DND-41 (cell line): ENCODE measurements at regions not wholly inside any gene's neighbourhood (a gene's known extent, or its start where the extent isn't known, plus 50 kb on each side); places are given as distances from the start of the nearest gene placed in this dataset.

ENCODE experiments used
- ATAC-seq: fragments of 200-7000 bp; cut with Tn5 transposase; 3 replicates; pipeline ENCODE4 v1.9.1; 2021; ENCODE audit warnings: low read depth; ENCODE audit not compliant: insufficient read depth
- DNase-seq: peaks from one replicate; pipeline ENCODE4 v3.0.0-alpha.2; 2020
- H2AFZ ChIP-seq: 2 replicates; pipeline ENCODE4 v1.6.0; 2012; ENCODE audit warnings: low read depth, low read length
- H3K27ac ChIP-seq: 2 replicates; pipeline ENCODE4 v1.5.1; 2012; ENCODE audit warnings: low read length, inconsistent platforms
- H3K27me3 ChIP-seq: fragments of 200-600 bp; sonication (generic); 2 replicates; pipeline ENCODE4 v1.6.0; 2012; ENCODE audit warnings: low read length, mild to moderate bottlenecking, inconsistent platforms; ENCODE audit not compliant: insufficient read depth, poor library complexity
- H3K36me3 ChIP-seq: 2 replicates; pipeline ENCODE4 v1.5.1; 2012; ENCODE audit warnings: low read length, inconsistent platforms; ENCODE audit not compliant: insufficient read depth
- H3K4me1 ChIP-seq: 2 replicates; pipeline ENCODE4 v1.5.1; 2012; ENCODE audit warnings: mild to moderate bottlenecking, low read length; ENCODE audit not compliant: insufficient read depth
- H3K4me2 ChIP-seq: 2 replicates; pipeline ENCODE4 v1.6.0; 2012; ENCODE audit warnings: mild to moderate bottlenecking, moderate library complexity, low read length, inconsistent platforms; ENCODE audit not compliant: insufficient read depth
- H3K4me3 ChIP-seq, 2 experiments: fragments of 200-600 bp in 1 of 2; shearing (Covaris generic) in 1 of 2; 2 replicates each; pipeline ENCODE4 v1.5.1; 2012 to 2016; ENCODE audit warnings: inconsistent platforms in 2 of 2, low read length in 2 of 2, mild to moderate bottlenecking in 2 of 2, low read depth in 1 of 2, moderate library complexity in 1 of 2
- H3K79me2 ChIP-seq: 2 replicates; pipeline ENCODE4 v1.6.0; 2012; ENCODE audit warnings: low read length, inconsistent platforms; ENCODE audit not compliant: insufficient read depth
- H3K9ac ChIP-seq: 2 replicates; pipeline ENCODE4 v1.6.0; 2012; ENCODE audit warnings: low read depth, mild to moderate bottlenecking, inconsistent platforms, low read length, moderate library complexity
- H3K9me3 ChIP-seq: 2 replicates; pipeline ENCODE4 v1.5.1; 2012; ENCODE audit warnings: low read length, moderate library complexity, mild to moderate bottlenecking, inconsistent platforms; ENCODE audit not compliant: insufficient read depth, severe bottlenecking
- H4K20me1 ChIP-seq: 2 replicates; pipeline ENCODE4 v1.6.0; 2012; ENCODE audit warnings: low read length; ENCODE audit not compliant: insufficient read depth
- EZH2 ChIP-seq: IDR thresholded peaks from 3 replicates; pipeline ENCODE4 v1.6.1; 2012; ENCODE audit warnings: borderline replicate concordance, low read depth, mild to moderate bottlenecking, moderate library complexity, low read length, inconsistent platforms; ENCODE audit not compliant: severe bottlenecking
- TF ChIP-seq, protein P1 (sequence below): IDR thresholded peaks from 2 replicates; pipeline ENCODE4 v1.5.1; 2012; ENCODE audit warnings: borderline replicate concordance, low read length, moderate library complexity, mild to moderate bottlenecking; ENCODE audit not compliant: poor library complexity, severe bottlenecking; ENCODE audit errors: extremely low read depth

DNA sequence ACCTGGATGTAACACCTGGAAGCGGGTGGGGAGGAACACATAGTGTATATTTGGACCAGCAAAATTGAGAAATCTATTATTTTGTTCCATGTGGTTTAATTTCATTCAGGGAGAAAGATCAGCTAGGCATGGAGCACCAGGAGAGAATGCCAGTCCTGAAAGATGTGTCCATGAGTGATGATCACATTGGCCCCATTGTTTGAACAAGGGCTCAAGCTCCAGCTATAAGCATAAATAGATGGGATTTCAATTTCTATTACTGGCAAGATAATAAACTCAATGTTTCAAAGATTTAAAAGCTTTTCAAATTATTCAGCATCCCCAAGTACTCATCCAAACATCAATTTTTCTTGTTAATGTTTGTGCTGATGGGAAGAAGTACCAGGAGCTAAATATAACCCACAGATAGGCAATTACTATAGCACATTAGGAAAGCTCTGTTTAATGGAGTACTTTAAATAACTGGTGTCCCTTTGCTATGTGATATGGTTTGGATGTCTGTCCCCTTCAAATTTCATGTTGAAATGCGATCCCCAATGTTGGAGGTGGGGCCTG, 275.3 kb upstream of the PHYHIPL start:
- no peak for ATAC-seq

DNA sequence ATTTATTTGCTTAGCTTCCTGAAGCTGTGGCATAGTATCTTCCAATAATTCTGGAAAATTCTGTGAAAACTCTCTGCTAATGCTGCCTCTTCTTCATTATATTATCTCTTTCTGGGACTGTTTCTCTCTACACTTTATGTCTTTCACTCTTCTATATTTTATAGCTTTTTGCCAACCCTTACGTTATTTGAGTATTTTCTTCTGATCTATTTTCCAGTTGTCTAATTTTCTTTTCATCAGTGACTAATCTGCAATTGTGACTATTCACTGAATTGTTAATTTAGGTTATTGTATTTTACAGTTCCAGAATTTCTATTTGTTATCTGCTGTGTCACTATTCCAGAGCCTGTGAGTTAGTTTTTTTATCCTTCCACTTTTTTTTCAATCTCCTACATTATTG, 273.4 kb upstream of the PHYHIPL start:
- no peaks in the 10 kb centered on the region for H3K36me3 ChIP-seq

More for the DNA sequence above, 275.3 kb upstream of the PHYHIPL start:
- H2AFZ ChIP-seq = no peak overlapping the region
- no peak overlapping the region for H3K27ac ChIP-seq
- no peaks in the 10 kb centered on the region for H3K79me2 ChIP-seq
- DNase-seq = no peak
- H3K4me2 ChIP-seq = no peak overlapping the region
- no peak overlapping the region for H3K9ac ChIP-seq
- no peaks in the 10 kb centered on the region for H3K4me1 ChIP-seq
- H3K36me3 ChIP-seq = no peaks in the 10 kb centered on the region
- H3K27me3 ChIP-seq = no peaks in the 10 kb centered on the region
- no peaks in the 10 kb centered on the region for H3K9me3 ChIP-seq
- H3K4me3 ChIP-seq = no peak overlapping the region
- no peaks in the 10 kb centered on the region for H4K20me1 ChIP-seq
- TF ChIP-seq, protein P1, sequence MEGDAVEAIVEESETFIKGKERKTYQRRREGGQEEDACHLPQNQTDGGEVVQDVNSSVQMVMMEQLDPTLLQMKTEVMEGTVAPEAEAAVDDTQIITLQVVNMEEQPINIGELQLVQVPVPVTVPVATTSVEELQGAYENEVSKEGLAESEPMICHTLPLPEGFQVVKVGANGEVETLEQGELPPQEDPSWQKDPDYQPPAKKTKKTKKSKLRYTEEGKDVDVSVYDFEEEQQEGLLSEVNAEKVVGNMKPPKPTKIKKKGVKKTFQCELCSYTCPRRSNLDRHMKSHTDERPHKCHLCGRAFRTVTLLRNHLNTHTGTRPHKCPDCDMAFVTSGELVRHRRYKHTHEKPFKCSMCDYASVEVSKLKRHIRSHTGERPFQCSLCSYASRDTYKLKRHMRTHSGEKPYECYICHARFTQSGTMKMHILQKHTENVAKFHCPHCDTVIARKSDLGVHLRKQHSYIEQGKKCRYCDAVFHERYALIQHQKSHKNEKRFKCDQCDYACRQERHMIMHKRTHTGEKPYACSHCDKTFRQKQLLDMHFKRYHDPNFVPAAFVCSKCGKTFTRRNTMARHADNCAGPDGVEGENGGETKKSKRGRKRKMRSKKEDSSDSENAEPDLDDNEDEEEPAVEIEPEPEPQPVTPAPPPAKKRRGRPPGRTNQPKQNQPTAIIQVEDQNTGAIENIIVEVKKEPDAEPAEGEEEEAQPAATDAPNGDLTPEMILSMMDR = no peak
- TF ChIP-seq EZH2 = no peak

DNA sequence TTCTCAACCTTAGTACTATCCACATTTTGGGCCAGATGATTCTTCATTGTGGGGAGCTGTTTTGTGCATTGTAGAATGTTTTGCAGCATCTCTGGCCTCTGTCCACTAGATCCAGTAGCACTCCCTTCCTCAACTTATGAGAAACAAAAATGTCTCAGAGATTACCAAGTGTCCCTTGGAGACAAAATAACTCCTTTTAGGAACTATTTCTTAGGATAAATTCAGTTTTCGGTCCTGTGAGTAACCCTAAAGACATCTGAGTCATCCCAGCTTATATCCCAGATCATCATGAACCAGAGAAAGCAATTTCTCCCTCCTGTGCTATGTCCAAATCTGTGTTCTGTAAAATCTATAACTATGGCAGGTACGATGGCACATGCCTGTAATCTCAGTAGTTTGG, 266.6 kb upstream of the PHYHIPL start:
- TF ChIP-seq, protein P1 = no peak
- TF ChIP-seq EZH2 = no peak
- no peak overlapping the region for H2AFZ ChIP-seq
- H3K27me3 ChIP-seq = no peaks in the 10 kb centered on the region
- no peaks in the 10 kb centered on the region for H4K20me1 ChIP-seq
- no peak overlapping the region for H3K4me3 ChIP-seq
- ATAC-seq (no peak), DNase-seq (no peak)
- no peaks in the 10 kb centered on the region for H3K79me2 ChIP-seq
- H3K9ac ChIP-seq = no peak overlapping the region
- no peaks in the 10 kb centered on the region for H3K9me3 ChIP-seq
- no peaks in the 10 kb centered on the region for H3K4me1 ChIP-seq
- H3K36me3 ChIP-seq = no peaks in the 10 kb centered on the region
- no peak overlapping the region for H3K27ac ChIP-seq
- H3K4me2 ChIP-seq = no peak overlapping the region

More for the DNA sequence above, 273.4 kb upstream of the PHYHIPL start:
- H3K4me3 ChIP-seq = no peak overlapping the region
- no peaks in the 10 kb centered on the region for H4K20me1 ChIP-seq
- H2AFZ ChIP-seq = no peak overlapping the region
- no peak overlapping the region for H3K27ac ChIP-seq
- no peak overlapping the region for H3K4me2 ChIP-seq
- H3K4me1 ChIP-seq = no peaks in the 10 kb centered on the region
- H3K79me2 ChIP-seq = no peaks in the 10 kb centered on the region
- H3K9ac ChIP-seq = no peak overlapping the region
- H3K9me3 ChIP-seq = no peaks in the 10 kb centered on the region
- no peak for ATAC-seq
- TF ChIP-seq, protein P1 = no peak
- no peak for TF ChIP-seq EZH2
- DNase-seq = no peak
- H3K27me3 ChIP-seq = no peaks in the 10 kb centered on the region

DNA sequence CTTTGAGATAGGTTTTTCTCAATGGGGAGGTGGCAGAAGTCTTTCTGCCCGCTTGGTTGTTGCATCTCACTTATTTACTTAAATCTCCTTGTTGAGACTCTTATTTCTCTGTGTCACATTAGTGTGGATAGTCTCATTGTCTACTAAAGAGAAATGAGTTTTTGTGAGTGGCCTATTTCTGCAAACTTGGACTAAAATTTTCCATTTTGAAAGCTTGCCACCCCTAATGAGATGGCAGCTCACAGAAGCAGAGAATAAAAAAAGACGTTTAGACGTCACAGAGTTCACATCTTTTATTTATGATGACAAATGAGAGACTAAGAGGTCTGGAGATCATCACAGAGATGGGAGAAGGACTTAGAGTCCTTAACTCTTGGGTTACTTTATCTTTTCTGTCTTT, 262.7 kb upstream of the PHYHIPL start:
- ATAC-seq = no peak
- no peaks in the 10 kb centered on the region for H3K4me1 ChIP-seq
- H3K79me2 ChIP-seq = no peaks in the 10 kb centered on the region
- no peak overlapping the region for H3K4me3 ChIP-seq
- no peaks in the 10 kb centered on the region for H3K27me3 ChIP-seq
- H3K4me2 ChIP-seq = no peak overlapping the region
- TF ChIP-seq EZH2 = no peak
- TF ChIP-seq, protein P1 = no peak
- no peak overlapping the region for H2AFZ ChIP-seq
- H3K9ac ChIP-seq = no peak overlapping the region
- H4K20me1 ChIP-seq = no peaks in the 10 kb centered on the region
- no peaks in the 10 kb centered on the region for H3K36me3 ChIP-seq
- no peaks in the 10 kb centered on the region for H3K9me3 ChIP-seq
- DNase-seq = no peak
- H3K27ac ChIP-seq = no peak overlapping the region
